Nephron (organoid): ENCODE measurements at regions not wholly inside any gene's neighbourhood (a gene's known extent, or its start where the extent isn't known, plus 50 kb on each side); places are given as distances from the start of the nearest gene placed in this dataset.

Experiments used
- H3K27ac Mint-ChIP-seq, 3 experiments: 2 replicates each; pipeline ENCODE4 v1.8.0; 2020; ENCODE audit warnings: mixed read lengths in 3 of 3, mild to moderate bottlenecking in 2 of 3, moderate library complexity in 1 of 3
- H3K27me3 Mint-ChIP-seq: 2 replicates; pipeline ENCODE4 v1.8.0; 2021; ENCODE audit warnings: low read depth, mild to moderate bottlenecking, moderate library complexity, mixed read lengths
- H3K36me3 Mint-ChIP-seq: 2 replicates; pipeline ENCODE4 v1.8.0; 2020; ENCODE audit warnings: low read depth, mixed read lengths
- H3K4me1 Mint-ChIP-seq: 2 replicates; pipeline ENCODE4 v1.8.0; 2020; ENCODE audit warnings: mixed read lengths
- H3K4me3 Mint-ChIP-seq, 3 experiments: 2 replicates each; pipeline ENCODE4 v1.8.0; 2020; ENCODE audit warnings: mild to moderate bottlenecking in 3 of 3, mixed read lengths in 3 of 3, moderate library complexity in 2 of 3
- H3K9me3 Mint-ChIP-seq: 2 replicates; pipeline ENCODE4 v1.8.0; 2020; ENCODE audit warnings: mixed read lengths
- CTCF ChIP-seq, 3 experiments: fragments of 200-600 bp; sonication (generic); IDR thresholded peaks; one replicate each; pipeline ENCODE4 v1.5.0; 2021; ENCODE audit warnings: antibody characterized with exemption in 3 of 3; ENCODE audit not compliant: unreplicated experiment in 3 of 3

GRCh38 chr15:47294765-47295259 is 422.5 kb upstream of the SEMA6D start:
- Mint-ChIP-seq H3K9me3 (no peaks in the 10 kb centered on the region), H3K36me3 (no peaks in the 10 kb centered on the region), H3K4me1 (peaks cover 30% of the 10 kb centered on the region), H3K27me3 (no peaks in the 10 kb centered on the region), H3K4me3 (no peak overlapping the region), H3K27ac (peak overlapping the region in 1 of 3 experiments; percentile 14)
- no peak for TF ChIP-seq CTCF (IDR thresholded peaks at IDR 0.05; ENCODE audit: unreplicated experiment in 3 of 3)

GRCh38 chr15:47296881-47297280 is 420.4 kb upstream of the SEMA6D start:
- H3K27ac Mint-ChIP-seq = no peak overlapping the region
- H3K4me1 Mint-ChIP-seq = peaks cover 51% of the 10 kb centered on the region
- TF ChIP-seq CTCF (IDR thresholded peaks at IDR 0.05; ENCODE audit: unreplicated experiment in 3 of 3) = no peak
- no peaks in the 10 kb centered on the region for H3K36me3 Mint-ChIP-seq
- H3K9me3 Mint-ChIP-seq = no peaks in the 10 kb centered on the region
- no peak overlapping the region for H3K4me3 Mint-ChIP-seq
- no peaks in the 10 kb centered on the region for H3K27me3 Mint-ChIP-seq

GRCh38 chr15:47299846-47300434 is 417.4 kb upstream of the SEMA6D start:
- no peak for TF ChIP-seq CTCF (IDR thresholded peaks at IDR 0.05; ENCODE audit: unreplicated experiment in 3 of 3)
- peak overlapping the region in 1 of 3 experiments; percentile 29 for H3K27ac Mint-ChIP-seq
- H3K9me3 Mint-ChIP-seq = no peaks in the 10 kb centered on the region
- H3K27me3 Mint-ChIP-seq = no peaks in the 10 kb centered on the region
- no peaks in the 10 kb centered on the region for H3K36me3 Mint-ChIP-seq
- peak overlapping the region in 1 of 3 experiments; percentile 8 for H3K4me3 Mint-ChIP-seq
- H3K4me1 Mint-ChIP-seq = peaks cover 52% of the 10 kb centered on the region

GRCh38 chr15:47300596-47300995 is 416.7 kb upstream of the SEMA6D start:
- no peak for TF ChIP-seq CTCF (IDR thresholded peaks at IDR 0.05; ENCODE audit: unreplicated experiment in 3 of 3)
- Mint-ChIP-seq H3K4me3 (no peak overlapping the region), H3K27ac (no peak overlapping the region), H3K4me1 (peaks cover 47% of the 10 kb centered on the region), H3K9me3 (no peaks in the 10 kb centered on the region), H3K36me3 (no peaks in the 10 kb centered on the region), H3K27me3 (no peaks in the 10 kb centered on the region)

GRCh38 chr15:47301481-47301880 is 415.8 kb upstream of the SEMA6D start:
- Mint-ChIP-seq H3K9me3 (no peaks in the 10 kb centered on the region), H3K36me3 (no peaks in the 10 kb centered on the region), H3K4me3 (no peak overlapping the region), H3K4me1 (peaks cover 40% of the 10 kb centered on the region), H3K27ac (no peak overlapping the region), H3K27me3 (no peaks in the 10 kb centered on the region)
- TF ChIP-seq CTCF (IDR thresholded peaks at IDR 0.05; ENCODE audit: unreplicated experiment in 3 of 3) = no peak

- peaks cover 29% of the 10 kb centered on the region for H3K4me1 Mint-ChIP-seq
- no peaks in the 10 kb centered on the region for H3K36me3 Mint-ChIP-seq
- no peak overlapping the region for H3K4me3 Mint-ChIP-seq
- H3K9me3 Mint-ChIP-seq = no peaks in the 10 kb centered on the region
- TF ChIP-seq CTCF (IDR thresholded peaks at IDR 0.05; ENCODE audit: unreplicated experiment in 3 of 3) = no peak
- H3K27me3 Mint-ChIP-seq = no peaks in the 10 kb centered on the region
- H3K27ac Mint-ChIP-seq = no peak overlapping the region
Observed at GRCh38 chr15:47304656-47305055, 412.6 kb upstream of the SEMA6D start.
